ENCODE measurements at regions not wholly inside any gene's neighbourhood (a gene's known extent, or its start where the extent isn't known, plus 50 kb on each side); places are given as distances from the start of the nearest gene placed in this dataset.

- DNase-seq = no peak
Observed at GRCh38 chr5:124252747-124253146, 493.7 kb downstream of the ZNF608 start.

GRCh38 chr5:124252191-124252638 is 494.2 kb downstream of the ZNF608 start:
- DNase-seq = no peak

GRCh38 chr5:124245276-124245675 is 501.2 kb downstream of the ZNF608 start:
- DNase-seq = no peak

GRCh38 chr5:124240732-124241131 is 505.7 kb downstream of the ZNF608 start:
- no peak for DNase-seq

- DNase-seq = no peak
Observed at GRCh38 chr5:124239572-124239971, 506.9 kb downstream of the ZNF608 start.

DNA sequence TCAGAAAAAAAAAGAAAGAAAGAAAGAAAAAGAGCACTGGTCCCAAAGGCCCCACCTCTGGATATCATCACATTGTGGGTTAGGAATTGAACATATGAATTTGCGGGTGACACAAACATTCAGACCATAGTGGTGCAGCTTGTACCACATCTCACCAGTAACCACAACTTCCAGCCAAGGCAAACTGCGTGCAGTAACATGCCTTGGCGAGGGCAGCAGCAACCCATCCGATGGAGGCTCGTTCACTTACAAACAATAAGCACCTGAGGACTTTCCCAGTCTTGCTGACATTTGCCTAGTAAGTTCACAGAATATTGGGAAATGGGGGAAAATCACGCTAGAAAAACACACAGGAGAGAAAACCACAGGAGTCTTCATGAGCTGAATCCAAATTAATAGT is 508.1 kb downstream of the ZNF608 start:
- no peak for DNase-seq

- no peak for DNase-seq
Observed at GRCh38 chr5:124237206-124237695, 509.2 kb downstream of the ZNF608 start.

DNA sequence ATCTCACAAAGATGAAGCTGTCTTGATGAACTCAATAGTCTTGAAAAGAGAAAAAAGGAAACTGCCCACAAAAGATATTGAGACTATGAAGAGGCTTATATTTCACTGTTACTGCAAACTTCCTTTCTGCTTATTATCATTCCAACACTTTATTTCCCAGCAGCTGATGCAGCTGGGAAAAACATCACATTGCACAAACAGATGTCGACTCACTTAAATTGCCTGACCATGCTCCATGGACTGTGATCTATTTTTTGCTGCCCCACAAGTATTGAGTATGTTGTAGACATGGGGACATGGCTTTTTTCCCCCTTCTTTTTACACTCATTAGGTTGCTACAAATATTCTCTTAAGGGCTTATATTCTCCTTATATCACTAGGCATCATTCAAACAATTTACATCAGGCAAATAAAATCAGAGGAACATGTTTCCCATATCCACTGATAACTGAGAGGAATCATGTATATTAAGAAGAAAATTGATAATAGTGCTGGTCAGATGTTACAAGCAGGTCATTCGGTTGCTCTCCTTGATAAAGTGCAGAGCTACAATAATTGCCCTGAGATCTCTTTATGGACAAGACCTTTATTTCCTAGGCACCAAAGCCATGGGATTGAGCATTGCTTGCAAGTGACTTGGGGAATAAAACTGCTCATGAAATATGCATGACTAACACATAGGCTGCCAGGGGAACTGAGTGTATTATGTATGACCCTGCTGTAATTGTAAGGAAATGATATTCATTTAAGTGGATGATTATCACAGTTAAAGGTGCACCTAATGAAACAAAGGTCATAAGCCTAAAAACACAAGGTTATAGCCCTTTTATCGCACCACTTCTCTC is 509.9 kb downstream of the ZNF608 start:
- DNase-seq = no peak

DNA sequence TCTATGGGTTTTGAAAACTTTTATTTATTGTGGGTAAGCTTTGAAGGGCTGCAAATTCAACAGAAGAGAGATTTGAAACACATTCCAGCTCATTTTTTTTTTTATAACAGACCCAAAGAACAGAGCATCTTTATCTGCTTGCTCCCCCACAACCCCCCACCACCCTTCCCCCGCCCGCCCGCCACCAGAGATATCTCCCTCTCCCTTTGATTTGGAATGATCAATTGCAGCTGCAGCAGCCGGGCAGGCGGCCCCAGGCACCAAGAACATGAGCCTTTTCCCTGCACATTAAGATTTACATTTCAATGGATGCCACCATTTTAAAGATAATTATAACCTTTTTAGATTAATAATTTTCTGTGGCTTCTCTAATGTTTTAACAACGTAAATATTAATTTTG is 510.9 kb downstream of the ZNF608 start:
- no peak for DNase-seq

DNA sequence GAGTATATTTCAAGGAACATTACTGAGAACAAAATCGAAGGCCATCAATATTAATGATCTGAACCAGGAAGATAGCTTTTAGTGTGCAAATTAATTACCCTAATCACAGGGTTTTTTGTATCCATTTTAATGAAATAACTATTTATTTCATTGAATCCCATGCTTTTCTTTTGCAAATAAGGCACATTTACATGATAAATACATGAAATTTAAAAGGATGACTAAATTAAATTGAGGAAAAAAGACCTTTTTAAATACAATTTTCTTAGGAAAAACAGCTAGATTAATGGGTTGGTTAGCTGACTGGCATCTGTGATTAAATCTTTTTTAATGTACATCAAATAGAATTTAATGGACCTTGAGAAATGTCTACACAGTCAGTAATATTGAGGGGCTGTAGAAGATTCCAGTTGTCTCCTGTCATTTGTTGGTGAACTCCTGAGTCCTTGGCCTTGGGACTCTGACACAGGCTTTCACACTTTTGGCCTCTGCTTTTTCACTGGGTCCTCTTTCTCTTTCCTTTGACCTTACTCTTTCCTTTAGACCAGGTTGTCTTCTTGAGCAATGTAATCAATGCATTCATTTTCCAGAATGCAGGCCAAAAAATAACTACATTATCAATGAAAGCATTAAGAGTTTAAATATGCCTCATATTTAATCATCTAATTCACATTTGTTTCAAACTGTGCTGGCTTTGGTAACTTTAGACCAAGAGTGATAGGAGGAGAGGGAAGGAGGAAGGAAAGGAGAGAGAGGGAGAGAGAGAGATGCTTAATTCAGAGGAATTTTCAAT is 511.5 kb downstream of the ZNF608 start:
- DNase-seq = no peak

DNA sequence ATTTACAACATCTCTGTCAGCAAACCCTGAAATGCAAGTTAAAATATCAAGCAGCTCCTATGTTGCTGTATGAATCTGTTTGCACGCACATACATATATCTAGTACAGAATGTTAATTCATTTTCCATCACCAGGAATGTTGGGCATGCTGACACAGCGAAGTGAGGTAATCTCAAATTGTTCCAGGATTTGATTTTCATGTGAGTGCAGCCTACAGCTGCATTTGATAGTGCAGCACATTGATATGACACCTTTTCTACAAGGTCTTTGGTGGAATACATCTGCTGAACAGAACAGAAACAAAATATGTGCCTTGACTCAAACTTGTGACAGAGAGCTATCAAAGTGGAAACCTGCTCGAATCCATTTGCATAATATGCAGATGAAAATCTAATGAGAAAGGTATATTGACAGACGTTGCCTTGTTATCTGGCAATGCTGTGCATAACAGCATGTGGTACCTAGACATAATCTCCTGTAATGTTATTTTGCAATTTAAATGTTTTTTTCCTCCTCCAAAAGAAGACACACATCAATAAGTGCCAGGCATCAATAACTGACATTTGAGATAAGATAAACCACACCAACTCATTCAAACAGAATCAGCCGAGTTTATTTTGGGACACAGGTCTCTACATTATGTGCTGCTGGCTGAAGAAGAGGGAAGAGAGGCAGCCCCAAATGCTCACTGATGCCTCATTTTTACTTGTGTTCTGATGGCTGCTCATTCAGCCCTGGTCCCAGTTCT is 512.2 kb downstream of the ZNF608 start:
- DNase-seq = no peak

GRCh38 chr5:124232515-124232914 is 513.9 kb downstream of the ZNF608 start:
- no peak for DNase-seq

GRCh38 chr5:124231802-124232201 is 514.6 kb downstream of the ZNF608 start:
- DNase-seq = no peak

- DNase-seq = no peak
Observed at GRCh38 chr5:124231230-124231629, 515.2 kb downstream of the ZNF608 start.

DNA sequence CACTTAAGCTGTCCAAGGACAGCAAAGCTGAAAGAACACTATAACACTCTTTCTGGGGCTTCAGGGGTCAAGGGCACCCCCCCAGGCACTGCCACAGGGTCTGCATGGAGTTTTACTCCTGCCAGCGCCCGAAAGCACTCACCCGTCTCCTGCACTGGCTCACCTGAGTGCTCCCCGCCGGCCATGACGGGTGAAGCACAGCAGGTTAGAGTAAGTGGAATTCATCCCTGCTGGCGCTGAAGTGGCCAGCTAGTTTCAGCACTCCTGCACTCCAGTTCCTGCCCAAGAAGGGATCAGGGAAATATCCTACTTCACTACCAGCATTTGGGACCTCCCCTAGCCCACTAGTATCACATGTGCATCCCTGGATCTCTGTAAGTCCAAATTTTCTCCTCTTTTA is 516.0 kb downstream of the ZNF608 start:
- no peak for DNase-seq

DNA sequence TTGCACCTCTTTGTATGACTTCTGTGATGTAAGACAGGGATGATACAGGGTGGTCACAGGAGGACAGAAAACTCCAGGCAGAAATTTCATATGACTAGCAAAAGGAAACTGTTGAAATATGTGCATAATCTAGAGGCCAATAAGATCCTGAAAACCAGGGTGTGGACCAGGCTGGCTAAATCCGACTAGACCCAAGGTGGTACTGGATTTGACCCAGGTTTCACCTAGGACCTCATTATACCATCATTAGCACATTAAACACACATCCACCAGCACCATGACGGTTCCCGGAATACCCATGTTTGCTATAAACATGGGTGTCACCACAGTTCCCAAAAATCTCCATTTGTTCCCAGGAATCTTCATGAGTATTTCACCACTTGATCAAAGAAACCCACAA is 517.1 kb downstream of the ZNF608 start:
- no peak for DNase-seq

DNA sequence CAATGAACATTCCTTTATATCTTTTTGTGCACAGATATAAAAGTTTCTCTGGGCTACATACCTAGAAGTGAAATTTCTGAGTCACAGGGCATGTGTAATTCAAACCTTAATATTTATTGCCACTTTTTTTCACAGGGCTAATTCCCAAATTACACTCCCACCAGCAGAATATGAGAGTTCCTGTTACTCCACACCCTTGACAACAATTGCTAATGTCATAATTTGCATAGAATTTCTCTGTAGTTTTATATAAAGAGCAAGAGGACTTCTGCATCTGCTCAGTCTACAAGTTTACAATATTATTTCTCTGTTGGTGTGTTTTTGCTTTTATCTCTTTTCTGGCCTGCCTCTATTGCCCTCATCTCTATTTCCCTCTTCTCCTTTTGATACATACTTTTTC is 518.5 kb downstream of the ZNF608 start:
- DNase-seq = no peak

- DNase-seq = no peak
Observed at GRCh38 chr5:124220418-124220817, 526.0 kb downstream of the ZNF608 start.

- DNase-seq = no peak
Observed at GRCh38 chr5:124212934-124213333, 533.5 kb downstream of the ZNF608 start.

GRCh38 chr5:124210111-124210910 is 536.1 kb downstream of the ZNF608 start:
- DNase-seq = no peak

DNA sequence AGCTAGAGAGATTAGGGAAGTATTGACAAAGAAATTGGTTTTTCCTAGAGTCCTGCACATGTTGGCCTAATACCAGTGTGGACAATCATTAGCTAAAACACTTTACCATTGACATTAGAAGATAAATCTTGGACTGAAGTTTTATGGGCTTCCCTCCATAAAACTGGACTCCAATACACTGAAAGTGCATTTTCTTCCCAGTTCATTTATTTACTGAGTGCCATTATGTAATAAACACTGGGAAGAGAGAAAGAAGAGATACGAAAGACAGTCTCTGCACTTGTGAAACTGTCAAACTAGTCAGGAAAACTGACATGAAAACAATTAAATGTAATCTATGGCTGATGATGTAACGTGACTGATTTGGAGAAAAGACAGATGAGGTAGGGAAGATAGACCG is 539.3 kb downstream of the ZNF608 start:
- no peak for DNase-seq

DNA sequence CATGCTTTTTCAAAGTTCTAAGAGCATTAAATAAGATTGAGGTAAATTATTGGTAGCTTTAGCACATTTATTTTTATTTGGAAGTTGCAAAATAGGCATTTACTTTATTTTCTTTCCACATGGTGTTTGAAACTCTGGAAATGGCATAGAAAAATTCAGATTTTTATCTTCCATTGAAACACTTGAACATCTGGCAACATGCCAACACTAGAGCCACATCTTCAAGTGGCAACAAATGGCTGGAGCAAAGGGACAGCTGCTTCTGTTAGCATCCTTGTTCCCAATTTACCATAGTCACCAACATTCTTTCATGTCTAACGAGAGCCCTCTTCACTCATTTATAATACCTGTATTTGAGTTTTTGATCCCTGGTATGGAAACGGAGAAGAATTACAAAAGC is 539.9 kb downstream of the ZNF608 start:
- no peak for DNase-seq

Measured in cortex of kidney (tissue), 1 donor.